Ishikawa (cell line): ENCODE measurements at regions not wholly inside any gene's neighbourhood (a gene's known extent, or its start where the extent isn't known, plus 50 kb on each side); places are given as distances from the start of the nearest gene placed in this dataset.

Experiments used
- CEBPB ChIP-seq: IDR thresholded peaks from 2 replicates; pipeline ENCODE4 v1.6.1; 2012
- CREB1 ChIP-seq: IDR thresholded peaks from 2 replicates; pipeline ENCODE4 v1.6.1; 2012; ENCODE audit warnings: low read depth
- EGR1 ChIP-seq: IDR thresholded peaks from 2 replicates; pipeline ENCODE4 v1.6.1; 2012
- EP300 ChIP-seq: IDR thresholded peaks from 2 replicates; pipeline ENCODE4 v1.6.1; 2012; ENCODE audit warnings: borderline replicate concordance
- FOXM1 ChIP-seq: IDR thresholded peaks from 2 replicates; pipeline ENCODE4 v1.6.1; 2012; ENCODE audit warnings: low read depth, borderline replicate concordance
- NFIC ChIP-seq: IDR thresholded peaks from 2 replicates; pipeline ENCODE4 v1.6.1; 2012
- RAD21 ChIP-seq: IDR thresholded peaks from 2 replicates; pipeline ENCODE4 v1.6.1; 2012; ENCODE audit warnings: low read depth
- TAF1 ChIP-seq: IDR thresholded peaks from 2 replicates; pipeline ENCODE4 v1.6.1; 2012; ENCODE audit warnings: low read depth, mild to moderate bottlenecking
- TCF12 ChIP-seq: IDR thresholded peaks from 2 replicates; pipeline ENCODE4 v1.6.1; 2012; ENCODE audit warnings: low read depth
- TEAD4 ChIP-seq: IDR thresholded peaks from 2 replicates; pipeline ENCODE4 v1.6.1; 2012
- YY1 ChIP-seq: IDR thresholded peaks from 2 replicates; pipeline ENCODE4 v1.6.1; 2012; ENCODE audit warnings: low read depth
- ZBTB7A ChIP-seq: IDR thresholded peaks from 2 replicates; pipeline ENCODE4 v1.6.1; 2012; ENCODE audit warnings: low read depth
- TF ChIP-seq, protein P1 (sequence below): IDR thresholded peaks from 2 replicates; pipeline ENCODE4 v1.6.1; 2012
- TF ChIP-seq, protein P2 (sequence below): IDR thresholded peaks from 2 replicates; pipeline ENCODE4 v1.6.1; 2012; ENCODE audit warnings: low read depth, mild to moderate bottlenecking
- TF ChIP-seq, protein P3 (sequence below): IDR thresholded peaks from 2 replicates; pipeline ENCODE4 v1.6.1; 2012

- TF ChIP-seq EP300, result no peak
- TF ChIP-seq, protein P1, sequence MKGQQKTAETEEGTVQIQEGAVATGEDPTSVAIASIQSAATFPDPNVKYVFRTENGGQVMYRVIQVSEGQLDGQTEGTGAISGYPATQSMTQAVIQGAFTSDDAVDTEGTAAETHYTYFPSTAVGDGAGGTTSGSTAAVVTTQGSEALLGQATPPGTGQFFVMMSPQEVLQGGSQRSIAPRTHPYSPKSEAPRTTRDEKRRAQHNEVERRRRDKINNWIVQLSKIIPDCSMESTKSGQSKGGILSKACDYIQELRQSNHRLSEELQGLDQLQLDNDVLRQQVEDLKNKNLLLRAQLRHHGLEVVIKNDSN, result no peak
- no peak for TF ChIP-seq TCF12
- no peak for TF ChIP-seq TEAD4
- no peak for TF ChIP-seq TAF1
- TF ChIP-seq, protein P2, sequence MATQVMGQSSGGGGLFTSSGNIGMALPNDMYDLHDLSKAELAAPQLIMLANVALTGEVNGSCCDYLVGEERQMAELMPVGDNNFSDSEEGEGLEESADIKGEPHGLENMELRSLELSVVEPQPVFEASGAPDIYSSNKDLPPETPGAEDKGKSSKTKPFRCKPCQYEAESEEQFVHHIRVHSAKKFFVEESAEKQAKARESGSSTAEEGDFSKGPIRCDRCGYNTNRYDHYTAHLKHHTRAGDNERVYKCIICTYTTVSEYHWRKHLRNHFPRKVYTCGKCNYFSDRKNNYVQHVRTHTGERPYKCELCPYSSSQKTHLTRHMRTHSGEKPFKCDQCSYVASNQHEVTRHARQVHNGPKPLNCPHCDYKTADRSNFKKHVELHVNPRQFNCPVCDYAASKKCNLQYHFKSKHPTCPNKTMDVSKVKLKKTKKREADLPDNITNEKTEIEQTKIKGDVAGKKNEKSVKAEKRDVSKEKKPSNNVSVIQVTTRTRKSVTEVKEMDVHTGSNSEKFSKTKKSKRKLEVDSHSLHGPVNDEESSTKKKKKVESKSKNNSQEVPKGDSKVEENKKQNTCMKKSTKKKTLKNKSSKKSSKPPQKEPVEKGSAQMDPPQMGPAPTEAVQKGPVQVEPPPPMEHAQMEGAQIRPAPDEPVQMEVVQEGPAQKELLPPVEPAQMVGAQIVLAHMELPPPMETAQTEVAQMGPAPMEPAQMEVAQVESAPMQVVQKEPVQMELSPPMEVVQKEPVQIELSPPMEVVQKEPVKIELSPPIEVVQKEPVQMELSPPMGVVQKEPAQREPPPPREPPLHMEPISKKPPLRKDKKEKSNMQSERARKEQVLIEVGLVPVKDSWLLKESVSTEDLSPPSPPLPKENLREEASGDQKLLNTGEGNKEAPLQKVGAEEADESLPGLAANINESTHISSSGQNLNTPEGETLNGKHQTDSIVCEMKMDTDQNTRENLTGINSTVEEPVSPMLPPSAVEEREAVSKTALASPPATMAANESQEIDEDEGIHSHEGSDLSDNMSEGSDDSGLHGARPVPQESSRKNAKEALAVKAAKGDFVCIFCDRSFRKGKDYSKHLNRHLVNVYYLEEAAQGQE, result no peak
- TF ChIP-seq EGR1, result no peak
- TF ChIP-seq CEBPB, result no peak
- no peak for TF ChIP-seq ZBTB7A
Observed at GRCh38 chr3:124373524-124373923, 356.7 kb upstream of the UMPS start.

DNA sequence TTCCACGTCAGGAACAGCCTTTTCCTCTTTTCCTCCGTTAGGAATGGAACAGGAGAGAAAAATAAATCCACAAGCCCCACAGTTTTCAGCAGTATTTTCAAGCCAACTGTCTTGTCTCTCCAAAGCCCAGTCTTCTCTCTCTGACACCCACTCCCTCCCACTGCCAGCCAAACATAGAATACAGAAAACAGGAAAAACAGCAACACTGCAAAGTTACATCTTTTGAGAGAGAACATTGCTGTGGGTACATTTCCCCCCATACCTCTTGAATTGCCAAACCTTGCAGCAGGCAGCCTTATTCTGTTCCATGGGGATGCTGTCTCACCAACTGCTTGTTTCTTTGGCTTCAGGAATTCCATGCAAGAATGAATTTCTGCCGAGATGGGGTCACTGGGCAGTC, 355.7 kb upstream of the UMPS start:
- TF ChIP-seq TCF12, result no peak
- no peak for TF ChIP-seq CREB1
- TF ChIP-seq ZBTB7A, result no peak
- TF ChIP-seq NFIC, result no peak
- TF ChIP-seq, protein P2, result no peak
- TF ChIP-seq, protein P1, result no peak
- TF ChIP-seq EP300, result no peak
- TF ChIP-seq TEAD4, result no peak
- no peak for TF ChIP-seq YY1
- no peak for TF ChIP-seq FOXM1
- no peak for TF ChIP-seq TAF1

GRCh38 chr3:124381575-124382333, 348.5 kb upstream of the UMPS start:
- TF ChIP-seq, protein P2, result no peak
- TF ChIP-seq EP300 (no peak), CEBPB (no peak), YY1 (no peak), ZBTB7A (no peak)
- TF ChIP-seq, protein P1, result no peak

DNA sequence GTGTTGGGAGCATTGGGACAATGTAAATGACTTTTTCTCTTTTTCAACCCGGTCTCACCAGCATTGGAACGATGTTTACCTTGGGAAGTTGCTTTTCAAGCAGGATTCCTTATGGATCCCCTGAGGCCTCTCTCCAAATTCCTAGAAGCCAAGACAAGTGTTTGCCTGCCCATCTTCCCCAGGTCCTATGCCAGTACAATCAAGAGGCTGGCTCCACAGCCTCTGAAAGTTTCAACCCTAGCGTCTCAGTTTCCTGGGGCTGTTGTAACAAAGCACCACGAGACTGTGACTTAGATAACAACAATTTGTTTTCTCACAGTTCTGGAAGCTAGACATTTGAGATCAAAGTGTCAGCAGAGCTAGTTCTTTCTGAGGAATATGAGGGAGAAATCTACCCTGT, 347.2 kb upstream of the UMPS start:
- TF ChIP-seq TEAD4 (no peak), TAF1 (no peak), CREB1 (no peak), ZBTB7A (no peak), RAD21 (no peak), EGR1 (no peak), TCF12 (no peak), YY1 (no peak), CEBPB (no peak), EP300 (no peak), NFIC (no peak), FOXM1 (no peak)
- TF ChIP-seq, protein P2, result no peak
- TF ChIP-seq, protein P3, sequence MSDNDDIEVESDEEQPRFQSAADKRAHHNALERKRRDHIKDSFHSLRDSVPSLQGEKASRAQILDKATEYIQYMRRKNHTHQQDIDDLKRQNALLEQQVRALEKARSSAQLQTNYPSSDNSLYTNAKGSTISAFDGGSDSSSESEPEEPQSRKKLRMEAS, result no peak
- TF ChIP-seq, protein P1, result no peak
